ENCODE measurements at regions not wholly inside any gene's neighbourhood (a gene's known extent, or its start where the extent isn't known, plus 50 kb on each side); places are given as distances from the start of the nearest gene placed in this dataset.

- FAIRE-seq (no peak), DNase-seq (ENCODE audit: insufficient read length, low spot score) (no peak)
These were observed 104.7 kb downstream of the TSN start for GRCh38 chr2:121860033-121860757.

DNA sequence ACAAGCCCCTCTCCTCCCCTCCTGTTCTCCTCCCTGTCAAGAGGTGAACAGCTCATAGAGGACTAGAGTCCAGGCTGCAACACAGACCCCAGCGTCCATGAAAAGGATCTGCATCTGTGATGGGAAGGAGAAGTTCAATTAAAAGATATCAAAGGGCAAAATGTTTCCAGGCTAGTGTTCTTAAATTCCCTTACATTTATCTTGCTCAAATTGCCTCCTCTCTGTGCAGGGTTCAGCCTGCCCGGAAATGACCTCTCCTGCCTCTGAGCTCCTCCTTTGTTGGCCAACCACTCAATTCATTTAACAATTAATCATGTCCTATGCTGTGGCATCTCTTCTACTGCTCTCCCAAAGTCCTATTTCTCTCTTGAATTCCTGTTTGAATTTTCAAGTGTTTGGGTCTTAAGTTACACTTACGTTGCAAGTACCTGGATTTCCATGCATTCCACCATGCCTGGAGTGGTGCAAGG, 105.3 kb downstream of the TSN start:
- no peak for FAIRE-seq
- no peak for DNase-seq (ENCODE audit: insufficient read length, low spot score)

DNA sequence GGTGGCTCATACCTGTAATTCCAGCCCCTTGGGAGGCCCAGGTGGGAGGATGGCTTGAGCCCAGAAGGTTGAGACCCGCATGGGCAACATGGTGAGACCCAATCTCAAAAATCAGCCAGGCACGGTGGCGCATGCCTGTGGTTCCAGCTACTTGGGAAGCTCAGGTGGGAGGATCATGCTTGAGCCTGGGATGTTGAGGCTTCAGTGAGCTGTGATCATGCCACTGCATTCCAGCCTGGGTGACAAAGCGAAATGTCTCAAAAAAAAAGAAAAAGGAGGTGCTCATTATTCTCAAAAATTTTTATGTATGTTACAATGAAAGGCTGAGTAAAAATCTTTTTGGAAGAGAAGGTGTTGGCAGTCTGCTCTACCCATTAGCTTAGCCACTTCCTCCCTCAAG, 106.8 kb downstream of the TSN start:
- no peak for DNase-seq (ENCODE audit: insufficient read length, low spot score)
- no peak for FAIRE-seq

DNA sequence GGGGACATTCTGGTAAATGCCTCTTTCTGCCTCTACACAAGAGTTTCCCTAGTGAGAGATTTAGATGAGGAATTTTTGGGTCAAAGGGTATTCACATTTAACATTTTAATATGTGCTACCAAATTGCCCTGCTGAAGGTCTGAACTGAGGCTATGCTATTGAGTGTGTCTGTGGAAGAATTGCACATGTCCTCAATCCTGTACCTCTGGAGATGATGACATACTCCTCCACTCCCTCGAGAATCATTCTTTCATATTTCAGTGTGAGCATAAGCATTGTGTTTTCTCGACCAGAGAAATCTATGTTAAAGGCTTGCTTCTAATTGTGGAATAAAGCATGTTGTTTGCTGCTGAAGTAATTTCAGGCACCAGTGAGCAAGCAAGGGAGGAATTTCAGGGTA, 110.5 kb downstream of the TSN start:
- no peak for DNase-seq (ENCODE audit: insufficient read length, low spot score)

DNA sequence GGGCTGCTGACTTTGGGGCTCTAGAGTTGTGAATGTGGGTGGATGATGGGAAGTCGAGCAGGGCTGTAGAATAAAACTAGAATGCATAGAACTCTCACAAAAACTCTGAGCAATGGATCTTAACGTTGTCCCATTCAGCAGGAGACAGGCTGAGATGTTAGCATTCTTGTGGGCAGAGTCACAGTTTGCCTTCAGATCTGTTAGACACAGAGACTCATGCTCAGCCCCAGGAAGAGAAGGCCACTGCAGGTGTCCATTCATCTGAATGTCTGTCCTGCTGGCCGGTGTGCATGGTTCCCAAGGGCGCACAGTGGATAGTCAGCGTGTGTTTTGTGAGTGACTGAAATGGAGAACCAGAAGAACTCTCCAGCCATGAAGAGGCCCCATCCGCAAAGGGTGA, 111.3 kb downstream of the TSN start:
- no peak for FAIRE-seq
- no peak for DNase-seq (ENCODE audit: insufficient read length, low spot score)

More for the DNA sequence above, 110.5 kb downstream of the TSN start:
- FAIRE-seq = no peak

- no peak for DNase-seq (ENCODE audit: insufficient read length, low spot score)
- FAIRE-seq = no peak
These were observed 113.2 kb downstream of the TSN start for GRCh38 chr2:121868652-121869051.

- DNase-seq (ENCODE audit: insufficient read length, low spot score) = no peak
- FAIRE-seq = no peak
These were observed 113.9 kb downstream of the TSN start for GRCh38 chr2:121869363-121869762.

DNA sequence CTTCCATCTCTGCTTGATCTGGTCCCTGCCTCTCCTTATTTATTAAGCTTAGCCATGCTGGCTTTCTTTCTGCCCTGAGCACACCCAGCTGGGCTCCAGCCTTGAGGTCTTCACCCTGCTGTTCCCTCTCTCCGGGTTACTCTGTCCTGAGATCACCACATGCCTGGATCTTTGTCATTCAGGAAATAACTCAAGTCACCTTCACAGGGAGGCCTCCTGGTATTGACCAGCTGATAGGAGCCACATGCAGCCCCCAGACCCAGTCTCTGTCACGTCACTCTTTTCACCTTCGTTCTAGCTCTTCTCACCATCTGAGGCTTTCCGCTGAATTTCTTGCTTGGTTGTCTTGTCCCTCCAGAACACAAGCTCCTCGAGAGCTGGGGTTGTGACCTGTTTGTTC, 114.4 kb downstream of the TSN start:
- DNase-seq (ENCODE audit: insufficient read length, low spot score) (no peak), FAIRE-seq (no peak)

DNA sequence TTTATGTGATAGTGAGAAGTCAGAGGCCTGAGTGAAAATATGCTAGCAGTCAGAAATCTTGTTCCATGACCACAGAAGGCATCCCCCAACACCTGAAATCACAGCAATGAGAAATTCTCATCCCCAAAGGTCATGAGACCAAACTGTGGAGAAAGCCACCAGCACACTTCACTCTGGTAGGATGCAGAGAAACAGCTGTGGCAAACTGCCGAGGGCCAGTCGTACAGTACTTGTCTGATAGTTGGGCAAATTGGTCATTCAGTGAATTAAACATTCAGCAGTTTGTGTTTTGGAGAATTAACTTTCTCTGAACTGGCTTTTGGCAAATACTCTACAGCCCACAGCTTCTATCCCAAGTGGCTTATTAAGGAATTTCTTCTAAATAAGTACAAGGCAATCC, 117.2 kb downstream of the TSN start:
- no peak for FAIRE-seq

DNA sequence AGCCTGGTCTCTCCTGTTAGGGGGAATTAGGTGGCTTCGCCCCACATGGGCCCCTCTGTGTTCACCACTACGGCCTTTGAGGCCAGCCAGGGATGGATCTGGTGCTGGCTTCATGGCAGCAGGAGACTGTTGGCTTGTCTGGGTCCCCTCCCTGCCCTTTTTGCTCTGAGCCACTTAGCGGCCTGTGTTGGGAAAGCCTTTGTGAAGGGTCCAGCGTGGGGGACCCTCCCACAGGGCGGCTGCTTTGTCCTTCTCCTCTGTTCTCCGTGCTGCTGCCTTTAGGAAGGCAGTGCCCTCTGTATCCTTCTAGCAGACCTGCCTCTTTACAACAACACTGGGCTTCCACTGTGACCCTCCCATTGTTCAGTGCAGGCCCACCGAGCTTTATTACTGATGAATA, 118.4 kb downstream of the TSN start:
- FAIRE-seq = no peak
- no peak for DNase-seq (ENCODE audit: insufficient read length, low spot score)

More for the DNA sequence above, 117.2 kb downstream of the TSN start:
- DNase-seq (ENCODE audit: insufficient read length, low spot score) = no peak

DNA sequence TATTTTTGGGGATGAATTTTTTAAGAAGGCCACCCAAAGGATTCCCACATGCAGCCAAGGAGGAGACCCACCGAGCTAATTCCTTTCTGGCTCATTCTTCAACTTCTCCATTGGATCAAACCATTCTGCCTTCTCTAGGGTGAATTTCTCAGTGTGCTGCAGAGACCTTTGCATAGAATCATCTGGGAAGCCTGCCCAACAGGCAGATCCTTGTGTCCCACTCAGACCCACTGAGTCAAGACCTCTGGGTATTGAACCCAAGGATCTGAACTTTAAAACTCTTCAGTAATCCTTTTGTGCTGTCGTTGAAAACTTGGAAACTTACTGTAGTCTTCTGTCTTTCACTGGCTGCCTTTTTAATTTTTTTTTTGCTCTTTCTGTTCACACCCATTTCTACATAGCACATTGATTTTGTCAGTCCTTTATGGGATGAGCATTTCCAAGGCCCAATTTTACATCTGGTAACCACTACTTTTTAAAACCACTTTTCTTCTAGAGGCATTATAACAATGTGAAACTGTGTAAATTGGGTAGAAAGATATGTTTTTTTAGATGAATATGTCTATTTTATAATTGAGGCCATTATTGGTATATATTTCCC, 120.2 kb downstream of the TSN start:
- FAIRE-seq (no peak), DNase-seq (ENCODE audit: insufficient read length, low spot score) (no peak)

GRCh38 chr2:121877366-121877765, 121.9 kb downstream of the TSN start:
- FAIRE-seq = no peak
- no peak for DNase-seq (ENCODE audit: insufficient read length, low spot score)

DNA sequence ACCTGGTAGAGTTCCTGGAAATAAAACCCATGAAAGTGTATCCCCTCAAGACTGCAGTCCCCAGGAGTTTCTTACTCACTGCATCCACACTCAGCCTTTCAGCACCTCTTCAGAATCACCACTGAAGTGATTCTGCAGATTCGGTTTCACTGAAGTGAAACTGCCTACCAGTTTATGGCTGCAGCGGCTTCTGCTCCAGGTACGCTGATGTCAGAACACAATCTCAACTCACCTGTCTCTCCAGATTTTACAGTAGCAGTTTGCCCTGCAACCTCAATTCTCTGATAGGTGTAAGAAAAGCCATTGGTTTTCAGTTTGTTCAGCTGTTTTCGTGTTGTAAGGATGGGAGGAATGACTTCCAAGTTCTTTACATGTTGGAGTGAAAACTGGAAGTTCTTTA, 124.8 kb downstream of the TSN start:
- DNase-seq (ENCODE audit: insufficient read length, low spot score) (no peak), FAIRE-seq (no peak)

GRCh38 chr2:121881038-121881437, 125.6 kb downstream of the TSN start:
- no peak for DNase-seq (ENCODE audit: insufficient read length, low spot score)
- FAIRE-seq = no peak

- FAIRE-seq (no peak), DNase-seq (ENCODE audit: insufficient read length, low spot score) (no peak)
These were observed 126.5 kb downstream of the TSN start for GRCh38 chr2:121881950-121882349.

- DNase-seq (ENCODE audit: insufficient read length, low spot score) (no peak), FAIRE-seq (no peak)
These were observed 128.6 kb downstream of the TSN start for GRCh38 chr2:121884078-121884477.

DNA sequence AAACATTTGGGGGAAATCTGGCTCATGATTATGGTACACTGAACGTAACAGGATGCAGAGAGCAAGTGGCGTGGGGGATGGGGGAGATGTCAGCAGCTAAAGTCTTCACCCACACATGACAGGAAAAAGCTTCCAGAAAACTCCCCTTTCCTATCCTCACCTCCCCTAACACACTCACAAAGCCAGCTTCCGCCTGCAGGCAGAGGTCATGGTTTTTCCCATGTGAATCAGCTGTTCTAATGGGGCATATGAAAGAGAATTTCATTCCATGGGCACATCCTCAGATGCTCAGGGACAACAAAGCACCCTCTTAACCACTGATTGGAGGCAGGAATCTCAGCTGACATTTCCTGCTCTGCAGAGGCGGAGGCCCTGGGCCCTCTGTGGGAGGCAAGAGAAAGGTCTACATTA, 129.1 kb downstream of the TSN start:
- no peak for DNase-seq (ENCODE audit: insufficient read length, low spot score)
- no peak for FAIRE-seq

DNA sequence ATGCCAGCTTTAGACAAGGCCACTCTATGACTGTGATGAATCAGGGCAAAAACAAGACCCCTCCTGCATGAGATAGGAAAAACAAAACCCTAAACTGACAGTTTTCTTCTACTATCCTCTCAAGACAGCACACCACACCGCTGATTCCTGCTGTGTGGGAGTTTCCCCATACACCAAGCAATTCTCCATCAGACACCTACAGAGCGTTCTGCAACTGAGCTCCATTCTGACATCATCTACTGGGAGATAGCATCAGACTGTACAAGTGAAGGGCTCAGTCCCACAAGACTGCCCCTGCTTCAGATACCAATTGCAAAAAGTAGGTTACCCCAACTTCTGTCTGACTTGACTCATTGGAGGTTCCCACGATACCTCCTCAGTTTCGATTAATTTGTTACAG, 130.6 kb downstream of the TSN start:
- DNase-seq (ENCODE audit: insufficient read length, low spot score) (no peak), FAIRE-seq (no peak)

- FAIRE-seq = no peak
- no peak for DNase-seq (ENCODE audit: insufficient read length, low spot score)
These were observed 132.2 kb downstream of the TSN start for GRCh38 chr2:121887513-121888188.

DNA sequence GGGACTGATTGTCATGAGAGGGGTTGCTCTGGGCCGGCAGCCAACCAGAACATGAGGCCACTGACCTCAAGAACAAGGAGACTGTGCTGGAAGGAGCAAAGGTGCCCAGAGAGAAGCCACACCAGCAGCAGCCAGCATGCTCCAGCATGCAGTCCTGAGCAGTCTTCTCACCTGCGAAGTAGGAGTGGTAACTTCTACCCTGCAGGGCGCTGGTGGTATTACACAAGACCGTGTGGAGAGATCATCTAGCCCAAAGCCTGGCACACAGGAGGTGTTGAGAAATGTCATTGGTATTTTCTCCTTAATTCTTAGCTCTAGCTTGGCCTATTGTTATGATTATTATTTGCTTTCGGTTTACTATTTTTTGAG, 132.7 kb downstream of the TSN start:
- no peak for DNase-seq (ENCODE audit: insufficient read length, low spot score)
- no peak for FAIRE-seq

DNA sequence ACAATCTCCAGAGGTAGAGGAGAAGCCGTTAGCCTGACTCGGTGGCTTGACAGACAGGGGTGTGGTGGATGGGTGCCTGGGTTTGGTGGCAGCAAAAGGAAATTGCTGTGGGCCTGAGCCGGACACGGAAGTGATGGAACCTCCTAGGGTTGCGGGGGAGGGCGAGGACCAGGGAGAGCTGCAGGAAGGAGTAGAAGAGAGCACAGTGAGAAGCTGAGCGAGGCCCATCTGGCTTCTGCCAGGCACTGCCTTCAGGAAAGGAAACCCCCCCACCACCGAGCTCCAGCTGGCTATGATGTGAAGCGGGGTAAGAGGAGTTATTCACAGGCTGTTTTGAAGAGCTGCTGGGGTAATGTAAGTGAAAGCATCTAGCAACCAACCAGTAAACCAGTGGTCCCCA, 134.6 kb downstream of the TSN start:
- no peak for DNase-seq (ENCODE audit: insufficient read length, low spot score)
- FAIRE-seq = no peak
